HG02840 (cell line): ENCODE measurements at regions not wholly inside any gene's neighbourhood (a gene's known extent, or its start where the extent isn't known, plus 50 kb on each side); places are given as distances from the start of the nearest gene placed in this dataset.
"Not testable (repeated sequence)": the region's sequence is repeated elsewhere in the genome, so short reads cannot be mapped to it uniquely, and the experiment has no call there.

Experiments used
- ATAC-seq: cut with Tn5 transposase; IDR thresholded peaks from one replicate; pipeline ENCODE4 v1.9.1; 2021; ENCODE audit warnings: mild to moderate bottlenecking, moderate library complexity, moderate number of reproducible peaks; ENCODE audit not compliant: unreplicated experiment, low FRiP score

DNA sequence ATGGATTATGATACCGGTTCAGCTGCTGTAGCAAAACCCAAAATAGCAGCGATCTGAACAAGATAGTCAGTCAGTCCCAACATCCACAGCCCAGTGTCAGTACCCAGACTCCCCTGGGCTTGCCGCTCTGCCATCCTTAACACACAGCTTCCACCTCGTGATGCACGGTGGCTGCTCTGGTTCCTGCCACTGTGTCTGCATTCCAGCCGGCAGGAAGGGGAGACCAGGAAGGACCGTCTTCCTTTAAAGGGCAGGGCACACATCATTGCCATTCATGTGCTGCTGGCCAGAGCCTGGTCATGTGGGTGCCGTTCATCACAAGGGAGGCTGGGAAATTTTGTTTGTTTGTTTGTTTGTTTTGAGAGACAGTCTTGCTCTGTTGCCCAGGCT, 131.0 kb upstream of the IER5L start:
- no peak for ATAC-seq

DNA sequence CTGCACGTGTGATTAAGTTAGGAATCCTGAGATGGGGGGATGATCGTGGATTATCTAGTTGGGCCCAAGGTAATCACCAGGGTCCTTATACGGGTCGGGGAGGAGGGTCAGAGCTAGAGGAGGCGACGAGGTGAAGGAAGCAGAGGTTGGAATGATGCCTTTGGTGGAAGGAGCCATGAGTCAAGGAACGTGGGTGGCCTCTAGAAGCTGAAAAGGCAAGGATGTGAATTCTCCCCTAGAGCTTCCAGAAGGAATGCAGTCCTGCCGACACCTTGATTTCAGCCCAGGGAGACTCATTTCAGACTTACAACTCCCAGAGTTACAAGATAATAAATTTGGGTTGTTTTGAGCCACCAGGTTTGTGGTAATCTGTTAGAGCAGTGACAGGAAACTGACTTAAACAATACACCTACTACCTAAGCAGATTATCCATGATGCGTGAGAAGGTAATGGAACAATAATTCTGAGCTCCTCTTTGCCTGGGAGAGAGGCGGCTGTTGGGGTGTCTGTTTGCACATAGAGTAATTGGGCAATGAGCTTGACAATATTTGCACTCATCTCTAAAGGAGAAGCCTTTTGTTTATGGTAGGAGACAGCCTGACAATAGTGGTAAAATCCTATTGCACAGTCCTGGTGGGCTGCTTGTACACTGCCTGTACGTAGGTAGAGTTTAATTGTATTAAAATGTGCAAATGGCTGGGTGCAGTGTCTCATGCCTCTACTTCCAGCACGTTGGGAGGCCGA, 129.3 kb upstream of the IER5L start:
- ATAC-seq, result no peak

DNA sequence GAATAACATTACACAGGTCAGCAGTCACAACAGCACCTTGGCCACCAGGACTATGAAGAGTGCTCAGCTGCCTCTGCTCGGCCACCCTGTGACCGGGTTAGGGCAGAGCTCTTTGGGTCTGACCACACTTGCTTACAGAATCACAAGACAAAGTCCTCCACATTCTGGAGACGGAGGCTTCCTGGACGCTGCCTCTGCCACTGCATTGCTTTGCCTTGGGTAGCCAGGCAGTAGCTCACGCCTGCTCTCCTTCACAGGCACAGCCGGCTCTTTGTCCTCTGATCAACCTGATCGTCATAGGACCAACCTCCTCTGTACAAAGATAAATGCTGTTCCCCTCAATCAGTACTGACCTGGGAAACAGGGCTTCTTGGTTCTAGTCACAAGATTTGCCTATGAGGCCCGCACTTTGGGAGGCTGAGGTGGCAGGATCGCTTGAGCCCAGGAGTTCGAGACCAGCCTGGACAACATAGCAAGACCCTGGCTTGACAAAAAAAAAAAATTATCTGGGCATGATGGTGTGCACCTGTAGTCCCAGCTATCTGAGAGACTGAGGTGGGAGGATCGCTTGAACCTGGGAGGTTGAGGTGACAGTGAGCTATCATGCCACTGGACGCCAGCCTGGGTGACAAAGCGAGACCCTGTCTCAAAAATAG, 128.4 kb upstream of the IER5L start:
- ATAC-seq, result no peak

DNA sequence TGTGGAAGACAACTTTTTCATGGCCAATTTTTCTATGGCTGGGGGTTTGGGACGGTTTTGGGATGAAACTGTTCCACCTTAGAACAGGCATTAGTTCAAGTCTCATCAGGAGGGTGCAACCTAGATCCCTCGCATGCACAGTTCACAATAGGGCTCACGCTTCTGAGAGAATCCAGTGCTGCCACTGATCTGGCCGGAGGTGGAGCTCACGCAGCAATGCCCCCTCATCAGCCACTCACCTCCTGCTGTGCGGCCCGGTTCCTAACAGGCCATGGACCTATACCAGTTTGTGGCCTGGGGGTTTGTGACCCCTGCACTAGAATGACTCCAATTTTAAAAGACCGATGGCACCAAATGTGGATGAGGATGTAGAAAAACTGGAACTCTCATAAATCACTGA, 127.2 kb upstream of the IER5L start:
- no peak for ATAC-seq

GRCh38 chr9:129301941-129302340, 123.9 kb upstream of the IER5L start:
- ATAC-seq, result no peak

DNA sequence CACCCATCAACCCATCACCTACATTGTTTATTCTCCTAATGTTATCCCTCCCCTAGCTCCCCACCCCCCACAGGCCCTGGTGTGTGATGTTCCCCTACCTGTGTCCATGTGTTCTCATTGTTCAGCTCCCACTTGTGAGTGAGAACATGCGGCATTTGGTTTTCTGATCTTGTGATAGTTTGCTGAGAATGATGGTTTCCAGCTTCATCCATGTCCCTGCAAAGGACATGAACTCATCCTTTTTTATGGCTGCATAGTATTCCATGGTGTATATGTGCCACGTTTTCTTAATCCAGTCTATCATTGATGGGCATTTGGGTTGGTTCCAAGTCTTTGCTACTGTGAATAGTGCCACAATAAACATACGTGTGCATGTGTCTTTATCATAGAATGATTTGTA, 118.1 kb upstream of the IER5L start:
- not testable (repeated sequence) for ATAC-seq

DNA sequence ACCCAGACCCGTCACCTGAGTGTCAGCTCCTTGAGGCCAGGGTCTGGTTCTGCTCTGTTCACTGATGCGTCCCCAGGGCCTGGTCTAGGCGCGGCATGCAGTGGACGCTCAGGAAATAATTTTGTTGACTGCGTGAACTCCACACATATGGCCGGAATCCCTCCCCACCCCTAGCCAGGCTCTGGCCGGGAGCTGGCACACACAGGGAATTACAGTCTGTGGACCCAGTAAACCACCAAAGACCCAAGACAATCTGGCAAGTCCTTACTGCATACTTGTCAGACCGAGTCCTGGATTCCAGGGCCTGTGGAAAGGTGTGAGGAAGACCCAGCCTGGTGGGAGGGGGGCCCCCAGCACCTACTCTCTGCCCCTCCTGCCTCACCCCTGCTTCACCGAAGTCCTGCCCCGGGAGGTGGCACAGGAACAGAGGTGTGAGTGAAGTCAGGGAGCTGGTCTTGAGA, 113.0 kb upstream of the IER5L start:
- no peak for ATAC-seq

- ATAC-seq, result no peak
Measured at GRCh38 chr9:129290606-129291005, 112.5 kb upstream of the IER5L start.

DNA sequence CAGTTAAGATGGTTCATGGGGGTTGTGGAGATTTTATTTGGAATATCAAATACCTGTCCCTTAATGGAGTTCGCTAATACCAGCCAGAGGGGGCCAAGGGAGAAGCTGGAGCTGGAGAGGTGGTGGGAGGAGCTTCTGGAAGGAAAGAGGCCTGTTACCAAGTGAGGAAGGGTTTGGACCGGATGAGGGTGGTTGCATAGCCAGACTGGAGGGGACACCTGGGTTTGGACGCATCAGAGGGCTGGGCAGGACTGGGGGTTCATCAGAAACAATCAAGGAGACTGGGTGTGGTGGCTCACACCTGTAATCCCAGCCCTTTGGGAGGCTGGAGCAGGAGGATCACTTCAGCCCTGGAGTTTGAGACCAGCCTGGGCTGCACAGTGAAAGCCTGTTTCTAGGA, 111.8 kb upstream of the IER5L start:
- ATAC-seq, result no peak

DNA sequence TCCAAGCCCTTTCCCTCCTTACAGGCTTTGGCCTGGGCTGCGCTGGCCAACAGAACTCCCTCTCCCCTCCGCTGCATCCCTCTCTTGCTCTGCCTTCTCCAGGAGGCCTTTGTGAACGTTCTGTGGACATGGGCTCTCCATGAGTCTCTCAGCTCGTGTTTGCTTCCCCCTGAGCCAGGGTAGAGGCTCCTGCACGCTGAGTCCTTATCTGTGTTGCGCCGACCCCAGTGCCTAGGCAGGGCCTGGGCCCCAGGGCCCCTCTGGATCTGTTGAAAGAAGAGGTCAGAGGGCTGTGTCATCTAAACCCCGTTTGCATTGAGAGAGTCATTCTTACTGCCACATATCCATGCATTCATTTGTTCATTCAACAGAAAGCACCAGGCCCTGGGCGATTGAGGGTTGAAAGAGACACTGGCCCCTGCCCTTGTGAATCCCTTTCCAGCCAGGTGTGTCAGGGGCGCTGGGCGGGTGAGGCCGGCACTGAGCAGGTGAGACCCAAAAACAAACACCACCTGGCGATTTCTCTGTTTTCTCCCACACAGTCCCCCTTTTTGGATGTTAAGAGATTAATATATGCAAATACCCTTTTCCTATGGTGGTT, 111.2 kb upstream of the IER5L start:
- no peak for ATAC-seq

DNA sequence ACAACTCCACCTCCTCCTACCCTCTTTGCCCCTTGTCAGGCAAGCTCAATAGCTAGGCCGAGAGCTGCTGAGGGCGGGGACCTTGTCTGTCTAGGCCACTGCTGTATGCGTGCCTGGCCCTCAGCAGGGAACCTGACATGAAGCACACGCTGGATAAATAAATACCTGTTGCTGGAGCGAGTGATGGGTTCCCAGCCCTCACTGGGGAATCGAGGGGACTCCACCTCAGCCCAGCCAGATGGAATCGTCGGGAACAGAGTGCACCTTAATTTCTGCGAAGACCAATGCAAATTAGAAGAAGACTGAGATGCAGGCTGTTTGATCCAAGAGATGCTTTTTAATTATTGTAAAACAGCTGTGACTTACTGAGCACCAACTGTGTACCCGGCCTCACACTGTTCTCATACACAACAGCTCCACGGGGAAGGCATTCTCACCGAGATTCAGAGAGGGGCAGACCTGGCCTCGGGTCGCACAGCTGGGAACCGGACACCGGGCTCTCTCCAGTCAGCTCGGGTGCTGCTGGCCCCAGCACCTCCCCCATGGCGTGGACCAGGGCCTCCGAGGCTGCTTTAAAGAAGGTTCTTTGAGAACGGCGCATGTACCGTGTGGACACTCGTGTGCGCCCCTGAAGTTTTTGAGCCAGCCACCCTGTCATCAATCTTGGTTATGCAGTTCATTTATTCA, 109.7 kb upstream of the IER5L start:
- no peak for ATAC-seq

DNA sequence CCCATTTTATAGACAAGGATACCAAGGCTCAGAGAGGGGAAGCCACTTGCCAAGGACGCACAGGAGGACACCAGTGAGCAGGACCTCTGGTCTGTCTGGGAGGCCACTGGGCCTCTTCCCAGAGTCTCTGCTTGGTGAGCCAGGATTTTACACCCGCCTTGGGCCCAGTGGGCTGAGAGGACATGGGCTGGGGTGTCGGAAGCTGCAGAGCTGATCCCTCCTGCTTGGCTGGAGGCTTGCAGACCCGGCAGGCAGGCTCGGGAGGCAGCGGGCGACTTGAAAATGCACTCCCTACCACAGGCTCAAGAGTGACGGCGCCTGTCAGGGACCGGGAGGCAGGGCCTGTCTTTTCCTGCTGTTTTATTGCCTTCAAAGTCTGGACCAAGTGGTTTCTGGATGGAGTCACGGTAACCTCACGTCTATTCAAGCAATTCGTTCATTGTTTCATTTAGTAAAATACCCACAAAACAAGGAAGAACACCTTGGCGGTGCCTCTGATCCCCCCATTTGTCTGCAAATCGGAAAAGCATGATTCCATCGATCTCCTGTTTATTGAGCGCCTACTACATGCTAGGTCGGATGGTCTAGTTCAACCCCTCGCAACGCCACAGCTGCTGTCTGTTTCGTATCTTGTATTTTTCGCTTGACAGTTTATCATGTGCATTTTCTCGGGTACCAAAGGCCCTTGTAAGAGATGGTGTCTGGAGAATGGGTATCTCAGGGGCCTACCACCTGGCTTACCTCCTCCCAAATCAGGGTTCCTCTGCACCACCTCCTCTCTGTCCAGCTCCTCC, 108.1 kb upstream of the IER5L start:
- no peak for ATAC-seq

DNA sequence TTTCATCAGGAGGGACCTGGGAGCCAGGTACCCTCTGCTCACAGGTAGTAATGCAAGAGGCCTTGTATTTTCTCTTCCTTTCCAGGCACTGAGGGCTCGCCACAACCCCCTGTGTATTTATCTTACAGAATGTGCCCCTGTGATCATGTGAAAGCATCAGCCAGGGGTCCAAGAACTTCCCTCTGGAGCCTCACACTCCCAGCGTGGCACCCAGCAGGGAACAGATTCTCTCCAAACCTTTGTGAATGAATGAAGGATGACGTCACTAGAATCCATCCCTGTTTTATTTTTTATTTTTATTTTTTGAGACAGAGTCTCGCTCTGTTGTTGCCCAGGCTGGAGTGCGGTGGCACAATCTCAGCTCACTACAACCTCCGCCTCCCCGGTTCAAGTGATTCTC, 107.3 kb upstream of the IER5L start:
- no peak for ATAC-seq

DNA sequence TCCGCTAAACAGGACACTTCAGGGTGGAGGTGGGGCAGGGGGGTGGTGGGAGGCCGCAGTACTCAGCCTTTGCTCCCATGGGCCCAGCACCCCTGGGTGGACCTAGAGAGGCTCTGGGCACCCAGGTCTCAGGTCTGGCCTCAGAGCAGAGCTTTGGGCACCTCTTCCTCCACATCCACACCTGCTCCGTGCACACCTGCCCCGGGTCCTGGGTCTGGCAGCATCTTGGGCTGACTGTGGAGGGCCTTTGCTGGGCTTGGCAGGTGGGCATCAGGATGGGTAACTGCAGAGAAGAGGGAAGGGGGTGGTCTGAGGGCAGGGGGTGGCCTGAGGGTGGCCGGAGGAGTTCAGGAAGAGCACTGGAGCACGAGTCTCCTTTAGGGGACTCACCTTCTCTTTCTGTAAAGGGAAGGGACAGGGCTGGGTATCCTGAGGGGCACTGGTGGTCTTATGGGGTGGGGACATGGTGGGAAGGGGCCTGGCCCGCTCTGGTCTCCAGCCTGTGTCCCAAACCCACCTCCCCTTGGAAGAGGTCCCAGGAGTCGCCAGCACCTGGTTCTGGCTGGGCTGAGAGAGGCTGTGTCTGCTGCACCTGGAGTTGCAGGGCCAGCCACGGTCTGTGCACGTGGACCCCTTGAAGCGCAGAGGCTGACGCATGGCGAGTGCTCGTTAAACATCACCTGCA, 106.7 kb upstream of the IER5L start:
- ATAC-seq, result no peak

DNA sequence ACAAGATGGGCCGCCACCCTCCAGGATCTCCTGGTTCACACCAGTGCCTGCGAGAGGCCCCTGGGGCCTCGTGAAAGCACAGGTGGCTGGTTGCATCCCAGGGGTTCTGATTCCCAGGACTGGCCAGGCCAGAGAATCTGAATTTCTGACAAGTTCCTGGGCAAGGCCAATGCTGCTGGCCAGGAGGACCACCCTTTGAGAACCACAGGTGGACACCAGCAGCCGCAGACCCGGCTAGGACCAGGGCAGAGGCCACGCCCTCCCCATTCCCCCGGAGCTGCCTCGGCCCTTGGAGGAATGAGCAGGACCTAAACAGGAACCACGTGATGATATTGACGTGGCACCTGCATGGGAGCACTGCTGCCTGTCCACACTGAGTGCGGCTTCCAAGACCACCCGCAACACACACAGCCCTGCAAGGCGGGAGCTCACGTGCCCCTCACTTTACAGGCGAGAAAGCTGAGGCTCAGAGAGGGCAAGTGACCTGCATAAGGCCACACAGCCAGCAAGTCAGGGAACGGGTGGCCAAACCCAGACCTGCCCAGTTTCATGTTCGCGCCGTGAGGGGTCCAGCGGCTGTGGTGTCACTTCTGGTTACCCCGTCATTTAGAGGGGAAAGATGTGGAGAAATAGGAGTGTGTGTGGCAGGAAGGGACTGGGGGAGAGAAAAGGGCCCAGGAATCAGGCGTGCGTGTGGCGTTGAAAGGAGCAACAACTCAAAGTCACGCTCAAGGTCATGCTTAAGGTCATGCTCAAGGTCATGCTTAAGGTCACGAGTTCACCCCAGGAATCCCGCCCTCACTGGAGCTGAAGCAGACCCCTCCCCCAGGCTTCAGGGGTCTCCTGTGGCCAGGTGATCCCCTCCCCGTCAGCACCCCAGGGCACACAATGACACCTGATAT, 105.9 kb upstream of the IER5L start:
- no peak for ATAC-seq

- no peak for ATAC-seq
Measured at GRCh38 chr9:129283291-129283691, 105.2 kb upstream of the IER5L start.

DNA sequence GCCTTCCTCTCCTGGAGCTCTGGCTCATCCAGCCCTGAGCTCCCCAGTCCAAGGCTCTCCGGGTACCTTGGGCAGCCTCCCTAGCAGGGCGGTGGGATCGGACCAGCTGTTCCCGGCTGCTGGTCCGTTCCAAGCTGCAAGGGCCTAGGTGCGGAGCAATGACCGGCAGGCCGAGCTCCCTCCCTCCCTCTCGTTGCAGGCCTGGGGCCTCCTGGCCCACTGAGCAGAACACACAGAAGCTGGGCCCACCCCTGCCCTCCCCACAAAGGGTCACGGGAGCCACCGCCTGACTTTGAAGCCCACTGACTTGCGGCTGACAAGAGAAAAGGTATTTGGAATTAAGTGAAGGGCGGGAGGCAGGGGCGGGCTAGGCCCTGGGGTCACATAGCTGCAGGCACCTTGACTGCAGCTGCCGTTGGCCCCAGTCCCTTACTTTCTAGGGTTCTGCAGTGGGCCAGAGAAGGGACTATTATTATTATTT, 104.7 kb upstream of the IER5L start:
- ATAC-seq, result no peak

- no peak for ATAC-seq
Measured at GRCh38 chr9:129282272-129282671, 104.2 kb upstream of the IER5L start.
